NOMO-1 treated with dmso at 0.1 percent for 144 hours (cell line): ENCODE measurements at regions not wholly inside any gene's neighbourhood (a gene's known extent, or its start where the extent isn't known, plus 50 kb on each side); places are given as distances from the start of the nearest gene placed in this dataset.
"Not testable (repeated sequence)": the region's sequence is repeated elsewhere in the genome, so short reads cannot be mapped to it uniquely, and the experiment has no call there.

Experiments used
- DNase-seq: peaks from one replicate; lab custom pipeline; 2025; ENCODE audit not compliant: unreplicated experiment; lab: John Stamatoyannopoulos, UW

DNA sequence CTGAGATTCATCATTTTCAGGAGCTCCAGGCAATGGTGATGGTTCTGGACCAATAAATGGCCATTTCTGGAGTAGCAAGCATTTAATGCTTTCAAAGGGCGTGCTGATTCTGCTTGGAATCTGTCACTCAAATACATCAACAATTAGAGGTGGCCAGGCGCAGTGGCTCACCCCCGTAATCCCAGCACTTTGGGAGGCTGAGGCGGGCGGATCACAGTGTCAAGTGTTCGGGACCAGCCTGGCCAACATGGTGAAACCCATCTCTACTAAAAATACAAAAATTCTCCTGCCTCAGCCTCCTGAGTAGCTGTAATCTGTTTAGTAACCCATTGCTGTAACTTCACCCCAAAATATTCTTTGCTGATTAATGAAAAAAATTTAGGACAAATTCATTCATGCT lies 1574.2 kb downstream of the EFNB2 start:
- DNase-seq, result no peak

DNA sequence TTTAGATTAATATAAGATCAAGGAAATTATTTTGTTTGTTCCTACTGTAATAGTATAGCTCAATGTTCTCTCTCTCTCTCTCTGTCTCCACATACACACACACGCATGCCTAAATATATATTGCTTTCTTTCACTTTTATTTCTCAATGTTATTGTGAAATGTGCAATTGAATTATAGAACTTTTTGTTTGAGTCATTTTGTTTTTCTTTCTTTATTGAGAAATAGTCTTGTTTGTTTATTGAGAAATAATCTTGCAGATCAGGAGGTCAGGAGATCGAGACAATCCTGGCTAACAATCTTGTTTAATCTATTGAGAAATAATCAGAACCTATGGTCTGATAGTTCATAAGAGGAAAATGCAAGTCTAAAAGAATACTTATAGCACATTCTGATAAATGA lies 1581.3 kb downstream of the EFNB2 start:
- DNase-seq, result no peak

DNA sequence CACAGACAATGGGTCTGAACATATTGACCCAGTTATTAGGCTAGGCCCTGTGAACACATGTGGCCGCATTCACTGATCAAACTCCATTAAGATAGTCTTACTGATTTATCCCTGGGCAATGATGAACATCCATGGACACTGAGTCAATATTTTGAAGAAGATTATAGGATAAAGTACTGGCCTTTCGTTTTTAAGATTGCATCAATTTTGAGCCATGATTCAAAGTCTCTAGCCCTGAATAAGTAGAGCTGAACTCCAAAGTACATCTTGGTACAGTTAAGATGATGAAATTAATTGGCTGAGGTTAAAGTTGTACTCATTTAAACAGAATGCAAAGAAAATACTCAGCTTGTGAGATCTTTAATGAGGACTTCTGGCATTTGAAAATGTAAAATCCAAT lies 1581.9 kb downstream of the EFNB2 start:
- DNase-seq, result no peak

DNA sequence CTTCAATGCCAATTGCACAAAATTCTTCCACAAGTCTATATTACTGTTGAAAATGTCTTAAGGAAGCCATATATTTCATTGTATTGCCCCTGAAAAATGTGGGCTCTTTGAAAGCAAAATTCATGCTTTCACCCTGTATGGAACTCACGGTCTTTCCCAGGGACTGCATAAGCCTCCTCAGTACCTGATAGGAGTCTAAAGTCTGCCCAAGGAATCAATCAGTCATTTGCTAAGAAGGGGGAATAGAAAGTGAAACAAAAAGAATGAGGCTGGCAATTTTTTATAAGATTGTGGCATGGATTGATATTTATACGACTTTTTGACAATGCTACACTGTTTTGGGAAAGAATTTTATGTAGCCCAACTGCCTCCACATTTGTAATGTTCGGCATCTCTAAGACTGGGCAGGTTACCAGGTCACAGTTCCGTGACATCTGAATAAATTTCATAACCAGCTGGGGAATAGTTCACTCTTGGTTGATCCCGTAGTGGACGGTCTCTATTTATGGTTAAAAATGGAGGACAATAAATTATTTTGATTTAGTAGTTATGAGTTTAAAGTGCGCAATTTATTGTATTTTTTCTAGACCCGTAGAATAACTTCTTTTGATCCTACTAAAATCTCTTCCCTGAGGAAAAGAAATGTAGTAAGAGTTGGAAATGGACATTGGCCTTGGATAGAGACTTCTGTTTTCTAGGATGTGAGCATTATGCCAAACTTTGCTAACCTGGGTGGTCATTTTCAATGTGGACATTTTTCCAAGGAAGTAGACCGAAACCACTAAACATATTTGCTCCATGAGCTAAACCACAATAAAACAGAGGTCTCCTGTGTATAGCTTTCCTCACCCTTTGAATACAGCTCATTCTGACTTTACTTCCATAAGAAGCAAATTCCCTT lies 1585.4 kb downstream of the EFNB2 start:
- no peak for DNase-seq

DNA sequence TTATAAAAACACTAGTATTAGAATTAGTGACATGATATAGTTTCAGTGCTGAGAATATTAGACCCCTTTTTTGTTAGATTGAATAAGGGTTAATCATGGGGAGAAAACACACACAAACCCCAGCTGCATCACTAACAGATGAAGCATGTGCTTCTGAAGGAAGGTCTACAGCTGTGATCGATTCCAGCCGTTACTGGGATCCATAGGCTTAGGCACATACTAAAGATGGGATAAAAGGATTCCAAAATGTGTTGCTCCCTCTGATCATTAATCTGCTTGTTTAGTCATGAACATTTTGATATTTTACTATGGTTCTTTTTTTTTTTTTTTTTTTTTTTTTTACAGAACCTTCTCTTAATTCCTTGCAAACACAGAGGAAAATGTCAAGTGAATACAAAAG lies 1591.3 kb downstream of the EFNB2 start:
- no peak for DNase-seq

DNA sequence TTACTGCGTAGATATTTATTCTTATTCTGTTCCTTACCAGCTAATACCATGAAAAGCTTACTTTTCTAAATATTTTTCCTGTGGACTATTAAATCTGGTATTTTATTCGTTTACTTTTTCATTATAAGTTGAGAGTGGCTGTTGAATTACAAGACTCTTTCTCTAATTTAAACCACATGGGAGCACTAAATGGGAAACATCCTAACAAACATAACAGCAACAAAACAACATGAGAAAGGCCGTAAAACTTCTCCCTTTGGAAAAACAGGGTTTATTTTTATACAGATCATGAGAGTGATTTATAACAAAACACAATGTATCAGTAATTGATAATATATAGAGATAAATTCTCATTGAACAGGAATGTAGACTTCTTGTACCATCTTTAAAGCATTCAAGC lies 1592.1 kb downstream of the EFNB2 start:
- DNase-seq, result no peak

DNA sequence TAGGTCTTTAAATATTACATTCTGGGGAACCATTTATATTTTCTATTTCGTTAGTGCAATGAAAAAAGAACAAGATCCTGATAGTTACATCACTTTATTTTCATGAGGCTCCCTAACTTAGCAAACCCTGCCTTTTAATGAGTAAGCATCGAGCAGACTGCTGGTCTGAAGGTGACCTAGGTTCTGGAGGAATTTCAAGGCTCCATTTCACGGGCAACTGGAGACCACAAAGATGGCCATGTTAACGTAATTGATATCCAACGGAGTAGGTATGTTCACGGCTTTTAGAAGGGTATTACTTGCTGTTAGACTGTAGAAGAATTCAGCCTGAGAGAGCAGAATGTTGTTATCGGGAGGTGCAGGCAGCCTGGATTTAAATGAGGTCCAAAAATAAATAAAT lies 1597.6 kb downstream of the EFNB2 start:
- DNase-seq, result no peak

DNA sequence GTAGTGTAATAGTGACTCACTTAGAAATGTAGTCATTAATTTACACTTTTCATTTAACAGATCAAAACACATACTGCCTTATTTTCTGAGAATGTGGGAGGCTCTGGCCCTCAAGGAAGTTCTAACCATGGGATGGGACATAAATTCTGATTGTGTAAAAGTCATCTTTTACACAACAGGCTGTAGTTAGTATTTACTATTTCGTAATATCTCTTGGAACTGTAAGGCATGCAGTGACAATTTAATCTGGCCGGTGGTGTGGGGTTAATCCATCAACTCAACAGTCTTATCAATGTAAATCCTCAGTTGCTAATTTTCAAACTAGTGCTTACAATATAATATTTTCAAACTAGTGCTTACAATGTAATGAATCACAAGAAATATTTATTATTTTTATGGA lies 1599.2 kb downstream of the EFNB2 start:
- DNase-seq, result peak; percentile 10

DNA sequence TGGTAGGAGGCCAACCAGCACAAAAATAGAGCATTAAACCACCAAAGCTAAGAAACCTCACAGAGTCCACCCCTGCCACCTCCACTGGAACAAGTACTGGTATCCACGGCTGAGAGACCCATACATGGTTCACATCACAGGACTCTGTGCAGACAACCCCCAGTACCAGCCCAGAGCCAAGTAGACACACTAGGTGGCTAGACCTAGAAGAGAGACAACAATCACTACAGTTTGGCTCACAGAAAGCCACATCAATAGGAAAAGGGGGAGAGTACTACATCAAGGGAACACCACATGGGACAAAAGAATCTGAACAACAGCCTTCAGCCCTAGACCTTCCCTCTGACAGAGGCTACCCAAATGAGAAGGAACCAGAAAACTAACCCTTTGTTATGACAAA lies 1614.9 kb downstream of the EFNB2 start:
- DNase-seq, result not testable (repeated sequence)

DNA sequence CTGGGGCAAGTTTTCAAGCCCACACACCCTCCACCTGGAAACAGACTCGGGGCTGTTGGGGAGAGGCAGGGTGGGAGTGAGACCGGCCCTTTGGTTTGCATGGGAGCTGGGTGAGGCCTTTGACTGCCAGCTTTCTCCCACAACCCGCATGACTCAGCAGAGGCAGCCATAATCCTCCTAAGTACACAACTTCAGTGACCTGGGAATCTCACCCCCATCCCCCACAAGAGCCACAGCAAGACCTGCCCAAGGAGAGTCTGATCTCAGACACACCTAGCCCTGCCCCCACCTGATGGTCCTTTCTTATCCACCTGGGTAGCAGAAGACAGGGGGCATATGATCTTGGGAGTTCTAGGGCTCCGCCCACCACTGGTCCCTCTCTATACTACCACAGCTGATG lies 1615.4 kb downstream of the EFNB2 start:
- no peak for DNase-seq

DNA sequence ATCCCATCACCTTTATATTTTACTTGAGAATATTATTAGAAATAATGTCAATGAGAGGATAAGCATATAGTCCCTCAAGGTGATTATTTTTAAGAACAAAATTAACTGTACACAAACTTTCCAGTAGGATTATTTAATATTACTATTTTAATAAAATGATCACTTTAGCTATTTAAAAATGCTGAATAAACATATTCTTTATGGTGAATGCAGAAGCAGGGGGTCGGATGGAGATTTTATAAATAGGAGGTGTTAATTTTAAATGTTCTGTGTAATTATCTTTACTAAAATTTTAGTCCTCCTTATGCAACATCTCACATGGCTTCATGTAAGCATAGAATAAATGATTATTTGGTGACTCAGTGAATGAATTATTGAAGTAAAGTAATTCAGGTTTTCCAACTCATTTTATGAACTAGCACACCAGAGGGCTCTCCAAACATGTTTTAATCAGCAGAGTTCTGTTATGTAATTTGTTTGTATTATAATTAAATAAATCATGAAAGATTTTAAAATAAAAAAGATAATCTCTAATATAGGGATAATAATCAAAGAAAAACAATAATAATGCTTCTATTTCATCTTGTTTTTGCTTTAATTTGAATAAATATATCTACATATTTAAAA lies 1635.2 kb downstream of the EFNB2 start:
- DNase-seq, result no peak

DNA sequence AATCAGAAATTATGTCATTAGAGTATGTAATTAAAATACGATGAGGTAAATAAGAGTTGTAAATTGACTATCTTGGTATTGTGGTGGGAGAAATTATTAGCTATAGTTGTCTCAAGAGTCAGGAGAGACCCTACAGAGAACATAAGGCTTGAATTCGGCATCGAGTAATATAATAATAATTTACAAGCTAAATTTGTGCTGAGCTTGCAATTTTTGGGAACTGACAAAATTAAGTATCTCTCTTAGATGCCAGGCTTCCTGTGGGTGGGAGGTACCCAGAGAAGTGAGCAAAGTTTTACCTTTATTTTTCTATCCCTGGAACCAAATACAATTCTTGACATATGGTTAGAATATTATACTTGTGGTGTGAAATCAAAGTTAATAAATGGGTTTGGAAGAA lies 1637.0 kb downstream of the EFNB2 start:
- DNase-seq, result no peak

DNA sequence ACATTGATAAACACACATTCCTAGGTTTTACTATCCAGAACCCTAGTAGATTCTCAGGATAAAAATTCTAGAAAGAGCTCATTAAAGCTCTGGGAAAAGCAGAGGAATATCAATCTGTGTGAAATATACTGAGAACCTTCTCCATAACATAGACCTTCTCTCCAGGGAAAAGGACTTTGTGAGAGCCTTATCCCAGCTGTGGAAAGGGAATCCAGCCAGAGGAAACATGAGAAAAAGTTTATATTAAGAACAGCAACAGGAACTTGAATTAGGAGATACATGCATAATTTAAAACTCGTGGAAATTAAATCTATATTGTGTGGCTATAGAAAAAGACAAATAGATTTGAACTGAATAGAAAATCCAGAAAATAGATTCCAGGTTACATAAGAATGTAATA lies 1639.9 kb downstream of the EFNB2 start:
- DNase-seq, result no peak

DNA sequence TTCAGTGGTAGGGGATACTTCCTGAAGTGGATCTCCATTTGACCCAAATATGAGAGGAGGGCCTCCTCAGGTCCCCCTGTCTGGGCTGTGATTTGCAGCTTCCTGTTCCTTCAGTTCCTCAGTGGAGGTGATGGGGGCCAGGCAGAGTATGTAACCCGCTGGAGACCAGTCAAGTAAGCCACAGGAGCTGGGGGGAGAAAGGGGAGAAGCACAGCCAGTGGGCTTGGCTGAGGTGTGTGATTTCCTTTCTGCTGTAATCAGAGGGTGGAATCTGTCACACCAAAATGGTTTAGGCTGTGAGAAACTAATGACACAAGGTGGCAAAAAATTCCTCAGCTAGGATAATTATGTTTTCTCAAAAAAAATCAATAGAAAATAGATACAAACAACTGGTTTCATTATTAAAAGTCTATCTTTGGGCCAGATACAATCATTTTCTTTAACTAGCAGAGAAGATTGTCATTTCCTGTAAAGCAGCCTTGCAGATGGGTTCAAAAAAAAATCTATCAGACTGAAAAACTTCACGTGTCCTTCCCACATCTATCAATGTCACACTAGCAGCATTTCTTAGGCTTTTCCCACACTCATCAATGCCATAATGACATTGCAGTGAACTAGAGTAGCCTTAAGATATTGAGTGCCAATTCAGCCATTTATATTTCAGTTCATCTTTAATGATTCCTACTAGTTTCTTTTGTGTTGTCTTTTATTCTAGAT lies 1660.3 kb downstream of the EFNB2 start:
- no peak for DNase-seq

DNA sequence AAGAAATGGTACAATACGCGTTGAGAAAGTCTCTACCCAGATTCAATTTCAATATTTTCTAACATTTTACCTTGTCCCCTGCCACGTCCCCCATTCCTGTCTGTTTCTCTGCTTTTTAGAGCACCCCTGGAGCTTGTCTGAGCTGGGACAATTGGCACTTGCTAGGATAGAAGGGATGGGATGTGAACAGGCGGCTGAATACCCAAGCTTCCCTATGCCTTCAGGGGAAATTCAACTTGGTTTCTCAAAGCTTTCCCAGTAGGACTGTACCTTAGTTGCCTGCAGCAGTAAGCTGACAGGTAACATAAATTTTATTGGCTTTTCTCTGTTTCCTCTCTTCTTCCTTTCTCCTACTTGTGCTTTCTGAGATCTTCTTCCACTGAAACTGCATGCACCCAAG lies 1663.3 kb downstream of the EFNB2 start:
- no peak for DNase-seq

DNA sequence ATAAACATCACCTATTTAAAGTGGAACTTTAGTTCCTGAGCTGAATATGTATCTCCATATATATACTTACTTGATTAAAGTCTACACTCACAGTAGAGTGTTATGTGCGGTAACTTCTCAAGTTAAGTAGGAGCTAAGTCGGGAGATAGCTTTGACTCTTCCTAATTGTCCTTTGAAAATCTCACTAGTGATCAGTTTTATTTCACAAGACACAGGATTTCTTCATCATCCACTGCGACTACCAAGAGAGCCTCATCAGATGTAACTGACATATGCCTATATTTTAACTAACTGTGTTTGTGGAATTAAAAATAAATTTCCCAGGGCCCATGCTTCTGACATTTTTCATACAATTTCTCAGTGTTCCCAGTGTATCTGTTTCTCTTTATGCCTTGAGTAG lies 1664.0 kb downstream of the EFNB2 start:
- DNase-seq, result no peak

DNA sequence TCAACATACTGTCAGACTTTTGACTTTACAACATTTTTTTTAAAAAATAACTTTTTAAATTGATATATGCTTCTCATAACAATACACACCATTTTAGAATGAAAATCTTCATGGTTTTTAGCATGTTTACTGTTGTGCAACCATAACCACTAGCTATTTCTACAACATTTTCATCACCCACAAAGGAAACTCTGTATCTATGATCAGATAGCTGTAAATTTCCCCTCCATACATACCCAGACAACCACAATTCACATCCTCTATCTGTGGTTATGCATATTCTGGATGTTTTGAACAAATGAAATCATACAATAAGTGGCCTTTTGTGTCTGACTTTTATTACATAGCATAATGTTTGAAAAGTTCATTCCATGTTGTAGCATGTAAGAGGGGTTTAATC lies 1666.0 kb downstream of the EFNB2 start:
- DNase-seq, result peak; percentile 10

DNA sequence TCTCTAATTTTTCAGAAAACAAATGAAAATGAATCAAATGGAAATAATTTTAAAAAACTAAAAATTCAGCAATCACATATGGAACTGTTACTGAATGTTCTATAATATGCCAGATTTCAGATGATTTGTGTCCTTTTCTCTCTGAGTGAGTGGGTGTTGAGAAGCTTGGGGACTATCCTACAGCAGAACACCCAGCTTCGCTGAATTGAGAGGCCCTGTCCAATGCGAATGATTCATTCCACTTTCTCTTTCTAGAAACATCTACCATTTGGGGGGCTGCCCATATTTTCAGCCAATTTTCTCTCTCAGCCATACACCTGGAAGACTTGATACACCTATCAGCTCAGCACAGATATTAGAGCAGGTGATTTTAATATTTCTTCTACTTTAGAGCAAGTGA lies 1666.7 kb downstream of the EFNB2 start:
- no peak for DNase-seq

DNA sequence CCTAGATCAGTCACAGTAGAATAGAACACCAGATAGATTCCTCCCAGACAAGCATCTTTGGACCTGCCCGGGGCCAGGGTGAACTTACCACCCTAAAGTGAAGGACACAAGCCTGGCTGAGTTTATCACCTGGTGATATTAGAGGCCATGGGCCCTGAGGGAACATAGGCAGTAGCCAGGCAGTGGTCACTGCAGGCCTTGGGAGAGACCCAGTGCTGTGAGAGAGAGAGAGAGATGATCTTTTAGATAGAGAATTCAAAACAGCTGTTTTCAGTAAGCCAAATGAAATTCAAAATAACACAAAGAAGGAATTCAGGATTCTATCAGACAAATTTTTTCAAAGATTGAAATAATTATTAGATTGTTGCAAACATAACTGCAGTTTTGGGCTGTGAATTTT lies 1679.9 kb downstream of the EFNB2 start:
- DNase-seq, result no peak

DNA sequence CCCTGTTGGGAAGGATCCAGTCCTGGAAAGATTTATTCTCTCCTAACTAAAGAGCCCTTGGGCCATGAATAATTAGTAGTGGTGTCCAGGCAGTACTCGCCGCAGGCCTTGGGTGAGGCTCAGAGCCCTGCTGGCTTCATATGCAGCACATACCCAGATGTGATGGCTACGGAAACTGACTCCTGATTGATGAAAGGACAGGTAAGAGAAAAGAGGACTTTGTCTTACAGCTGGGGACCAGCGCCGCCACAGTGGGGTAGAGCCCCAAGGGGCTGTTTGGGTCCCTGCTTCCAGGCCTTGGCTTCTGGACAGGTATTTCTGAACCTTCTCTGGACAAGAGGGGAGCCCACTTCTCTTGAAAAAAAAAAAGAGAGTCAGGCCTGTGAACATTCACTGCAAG lies 1680.8 kb downstream of the EFNB2 start:
- DNase-seq, result no peak

DNA sequence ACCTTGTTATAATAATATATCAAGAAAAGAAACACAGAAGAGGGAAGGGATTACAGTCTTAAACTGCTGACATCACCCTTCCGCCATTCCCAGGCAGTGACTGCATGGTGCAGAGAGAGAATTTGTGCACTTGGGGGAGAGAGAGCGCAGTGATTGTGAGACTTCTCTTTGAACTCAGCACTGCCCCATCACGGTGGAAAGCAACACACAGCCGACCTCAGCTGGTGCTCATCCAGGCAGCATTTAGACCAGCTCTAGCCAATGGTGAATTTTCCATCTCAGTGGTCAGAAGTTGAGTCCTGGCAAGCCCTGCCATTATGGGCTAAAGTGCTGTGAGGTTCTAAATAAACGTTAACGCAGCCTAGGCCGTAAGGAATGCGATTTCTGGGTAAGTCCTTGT lies 1681.5 kb downstream of the EFNB2 start:
- no peak for DNase-seq

DNA sequence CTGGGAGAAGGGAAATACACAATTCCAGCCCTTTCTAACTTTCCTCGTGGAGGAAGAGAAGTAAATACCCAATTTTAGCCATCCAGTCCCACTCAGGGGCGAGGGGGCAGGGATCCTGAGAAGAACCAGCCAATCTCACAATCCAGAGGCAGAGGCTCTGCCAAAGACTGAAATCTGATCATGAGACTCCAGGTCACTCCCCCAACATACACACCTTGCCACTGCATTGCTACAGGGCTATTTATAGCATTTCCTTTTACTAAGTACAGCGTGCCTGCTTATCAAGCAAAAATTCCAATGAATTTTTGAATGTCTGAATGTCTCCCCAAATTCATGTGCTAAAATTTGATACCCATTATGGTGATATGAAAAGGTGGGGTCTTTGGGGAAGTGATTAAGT lies 1687.5 kb downstream of the EFNB2 start:
- DNase-seq, result no peak
